ENCODE measurements at regions not wholly inside any gene's neighbourhood (a gene's known extent, or its start where the extent isn't known, plus 50 kb on each side); places are given as distances from the start of the nearest gene placed in this dataset.

DNA sequence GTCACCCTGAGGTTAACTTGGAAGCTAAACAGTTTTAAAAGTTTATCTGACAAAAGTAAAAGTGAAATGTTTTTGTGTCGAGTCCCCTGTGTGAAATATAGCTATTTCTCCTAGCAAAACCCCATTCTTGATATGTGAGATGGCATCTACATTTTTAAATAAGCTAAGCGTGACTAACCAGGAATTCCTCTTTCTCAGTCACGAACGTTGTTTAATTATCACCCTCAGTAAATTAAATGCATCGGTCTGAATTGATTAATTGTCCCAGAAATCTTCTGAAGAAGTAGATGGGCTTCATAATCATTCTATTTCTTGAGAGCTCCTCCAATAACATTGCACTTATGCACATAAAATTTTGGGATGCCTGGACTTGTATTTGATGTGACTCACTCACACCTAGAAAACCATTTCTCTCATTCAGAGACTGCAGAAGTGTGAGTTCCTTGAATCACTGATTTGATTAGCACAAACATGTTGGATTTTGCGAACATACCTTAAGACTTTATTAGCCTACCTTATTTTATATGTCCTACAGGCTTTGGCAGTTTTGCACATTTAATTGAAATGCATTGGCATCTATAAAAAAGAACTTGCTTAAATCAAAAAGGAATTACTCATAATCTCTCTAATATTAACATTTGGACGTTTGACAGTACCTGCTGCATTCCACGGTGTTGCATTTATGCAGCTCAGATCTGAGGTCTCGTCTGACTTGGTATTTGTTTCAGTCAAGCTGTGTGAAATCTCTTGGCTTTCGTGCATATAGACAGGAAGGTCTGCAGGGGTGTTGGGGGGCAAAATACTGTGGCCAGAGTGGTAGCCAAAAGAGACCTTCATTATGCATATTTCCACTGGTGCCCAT lies 475.2 kb downstream of the EPHA4 start (continued):
- no peak for TF ChIP-seq HIVEP1 (CRISPR knock-in tag; IDR thresholded peaks at IDR 0.05)

DNA sequence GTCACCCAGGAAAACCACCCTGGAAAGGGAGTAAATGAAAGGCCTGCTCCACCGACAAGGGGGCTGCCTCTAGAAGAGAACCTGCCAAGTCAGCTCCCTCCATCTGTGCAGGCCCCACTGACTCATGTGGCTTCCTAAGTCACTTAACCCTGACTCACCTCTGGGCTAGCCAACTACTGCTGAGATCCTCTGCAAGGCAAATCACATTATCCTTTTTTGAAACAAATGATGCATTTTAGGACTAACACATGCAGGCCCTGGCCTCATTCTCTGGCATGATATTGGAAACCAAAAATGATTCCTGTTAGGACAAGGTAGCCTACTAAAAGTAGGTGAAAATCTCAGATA lies 474.6 kb downstream of the EPHA4 start:
- Histone ChIP-seq H3K36me3 (ENCODE audit: control insufficient read depth, insufficient read depth, low read length) (no peaks in the 10 kb centered on the region), H2AFZ (ENCODE audit: low read depth, low read length) (no peak overlapping the region), H3K4me2 (ENCODE audit: insufficient read depth, low read length) (no peak overlapping the region), H4K20me1 (replicated peaks; ENCODE audit: control insufficient read depth, insufficient read depth, low read length) (no peaks in the 10 kb centered on the region), H3K4me3 (no peak overlapping the region), H3K9ac (ENCODE audit: insufficient read depth in 1 of 2, low read depth in 2 of 2, low read length in 2 of 2) (no peak overlapping the region), H3K27me3 (ENCODE audit: control insufficient read depth in 2 of 2, insufficient read depth in 2 of 2, low read length in 2 of 2) (no peaks in the 10 kb centered on the region), H3K9me1 (ENCODE audit: control insufficient read depth, insufficient read depth, low read length) (no peaks in the 10 kb centered on the region), H3K27ac (ENCODE audit: extremely low read depth, low read depth, low read length) (no peak overlapping the region), H3K9me3 (replicated peaks; ENCODE audit: control insufficient read depth, insufficient read depth, low read depth, low read length) (no peaks in the 10 kb centered on the region), H3K79me2 (ENCODE audit: control insufficient read depth, insufficient read depth, low read length) (no peaks in the 10 kb centered on the region), H3K4me1 (replicated peaks in 1 of 2; ENCODE audit: control insufficient read depth in 2 of 2, insufficient read depth in 2 of 2, low read length in 2 of 2) (no peaks in the 10 kb centered on the region)
- WGBS (ENCODE audit: insufficient coverage, low coverage, missing lambda C conversion rate): no CpG with 5 or more reads among the region's 1 CpG
- intact Hi-C loops (cut with micrococcal nuclease): no loop called here
- CTCF ChIA-PET (ENCODE audit: low intra/inter-chr PET ratio): no interaction called here
- DNase-seq (ENCODE audit: extremely low read depth in 1 of 4, low spot score in 3 of 4): no peak
- in situ Hi-C loops (cut with MboI): no loop called here
- BruUV-seq (replicated peaks): no TSS peak
- POLR2A ChIA-PET: no interaction called here
- TF ChIP-seq GABPB2 (CRISPR knock-in tag; conservative IDR thresholded peaks at IDR 0.05): no peak
- no peak for TF ChIP-seq RBM22 (IDR thresholded peaks at IDR 0.05; ENCODE audit: low read depth, low read length, poor library complexity, severe bottlenecking)
- TF ChIP-seq, protein P1, sequence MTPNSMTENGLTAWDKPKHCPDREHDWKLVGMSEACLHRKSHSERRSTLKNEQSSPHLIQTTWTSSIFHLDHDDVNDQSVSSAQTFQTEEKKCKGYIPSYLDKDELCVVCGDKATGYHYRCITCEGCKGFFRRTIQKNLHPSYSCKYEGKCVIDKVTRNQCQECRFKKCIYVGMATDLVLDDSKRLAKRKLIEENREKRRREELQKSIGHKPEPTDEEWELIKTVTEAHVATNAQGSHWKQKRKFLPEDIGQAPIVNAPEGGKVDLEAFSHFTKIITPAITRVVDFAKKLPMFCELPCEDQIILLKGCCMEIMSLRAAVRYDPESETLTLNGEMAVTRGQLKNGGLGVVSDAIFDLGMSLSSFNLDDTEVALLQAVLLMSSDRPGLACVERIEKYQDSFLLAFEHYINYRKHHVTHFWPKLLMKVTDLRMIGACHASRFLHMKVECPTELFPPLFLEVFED (CRISPR knock-in tag; conservative IDR thresholded peaks at IDR 0.05): no peak
- no peak for TF ChIP-seq MYNN (IDR thresholded peaks at IDR 0.05)
- TF ChIP-seq MYNN (CRISPR knock-in tag; IDR thresholded peaks at IDR 0.05): no peak
- FAIRE-seq: no peak
- ATAC-seq: no peak

Data from K562 (cell line).